ENCODE measurements at regions not wholly inside any gene's neighbourhood (a gene's known extent, or its start where the extent isn't known, plus 50 kb on each side); places are given as distances from the start of the nearest gene placed in this dataset.

DNA sequence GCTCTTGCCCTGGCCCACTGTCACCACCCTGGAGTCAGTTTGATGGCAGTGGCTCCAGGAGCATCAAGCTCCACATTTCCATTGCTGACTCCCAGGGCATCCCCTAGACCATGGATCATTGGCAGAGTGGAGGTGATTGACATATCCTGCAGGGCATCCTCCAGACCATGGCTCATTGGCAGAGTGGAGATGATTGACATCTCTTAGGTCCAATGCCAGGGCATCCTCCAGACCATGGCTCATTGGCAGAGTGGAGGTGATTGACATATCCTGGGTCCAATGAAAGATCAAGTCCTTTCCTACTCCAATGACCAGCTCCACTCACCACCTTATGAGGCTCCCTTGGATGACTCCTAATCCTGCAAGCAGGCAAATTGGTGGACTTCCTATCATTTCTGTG, 174.3 kb upstream of the NLRP1 start:
- H4K20me1 ChIP-seq (ENCODE audit: insufficient read depth, low read length) = no peaks in the 10 kb centered on the region
- peaks cover 19% of the 10 kb centered on the region for H3K27me3 ChIP-seq (ENCODE audit: insufficient read depth, low read length)
- no peaks in the 10 kb centered on the region for H3K36me3 ChIP-seq (ENCODE audit: insufficient read depth, low read length)
- DNase-seq (ENCODE audit: insufficient read length, low spot score, missing footprints) = no peak
- H2AFZ ChIP-seq (ENCODE audit: low read length) = no peak overlapping the region
- H3K4me3 ChIP-seq (ENCODE audit: insufficient read depth, low read length) = no peak overlapping the region
- H3K27ac ChIP-seq (ENCODE audit: low read depth, low read length) = no peak overlapping the region
- TF ChIP-seq, protein P1, sequence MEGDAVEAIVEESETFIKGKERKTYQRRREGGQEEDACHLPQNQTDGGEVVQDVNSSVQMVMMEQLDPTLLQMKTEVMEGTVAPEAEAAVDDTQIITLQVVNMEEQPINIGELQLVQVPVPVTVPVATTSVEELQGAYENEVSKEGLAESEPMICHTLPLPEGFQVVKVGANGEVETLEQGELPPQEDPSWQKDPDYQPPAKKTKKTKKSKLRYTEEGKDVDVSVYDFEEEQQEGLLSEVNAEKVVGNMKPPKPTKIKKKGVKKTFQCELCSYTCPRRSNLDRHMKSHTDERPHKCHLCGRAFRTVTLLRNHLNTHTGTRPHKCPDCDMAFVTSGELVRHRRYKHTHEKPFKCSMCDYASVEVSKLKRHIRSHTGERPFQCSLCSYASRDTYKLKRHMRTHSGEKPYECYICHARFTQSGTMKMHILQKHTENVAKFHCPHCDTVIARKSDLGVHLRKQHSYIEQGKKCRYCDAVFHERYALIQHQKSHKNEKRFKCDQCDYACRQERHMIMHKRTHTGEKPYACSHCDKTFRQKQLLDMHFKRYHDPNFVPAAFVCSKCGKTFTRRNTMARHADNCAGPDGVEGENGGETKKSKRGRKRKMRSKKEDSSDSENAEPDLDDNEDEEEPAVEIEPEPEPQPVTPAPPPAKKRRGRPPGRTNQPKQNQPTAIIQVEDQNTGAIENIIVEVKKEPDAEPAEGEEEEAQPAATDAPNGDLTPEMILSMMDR (IDR thresholded peaks at IDR 0.05; ENCODE audit: extremely low read depth, low read depth, low read length) = no peak
- H3K4me2 ChIP-seq (ENCODE audit: insufficient read depth, low read length) = no peak overlapping the region
- no peaks in the 10 kb centered on the region for H3K79me2 ChIP-seq (ENCODE audit: insufficient read depth, low read length)
- H3K4me1 ChIP-seq (ENCODE audit: insufficient read depth, low read length) = no peaks in the 10 kb centered on the region
- no peaks in the 10 kb centered on the region for H3K9me3 ChIP-seq (ENCODE audit: low read depth, low read length)

DNA sequence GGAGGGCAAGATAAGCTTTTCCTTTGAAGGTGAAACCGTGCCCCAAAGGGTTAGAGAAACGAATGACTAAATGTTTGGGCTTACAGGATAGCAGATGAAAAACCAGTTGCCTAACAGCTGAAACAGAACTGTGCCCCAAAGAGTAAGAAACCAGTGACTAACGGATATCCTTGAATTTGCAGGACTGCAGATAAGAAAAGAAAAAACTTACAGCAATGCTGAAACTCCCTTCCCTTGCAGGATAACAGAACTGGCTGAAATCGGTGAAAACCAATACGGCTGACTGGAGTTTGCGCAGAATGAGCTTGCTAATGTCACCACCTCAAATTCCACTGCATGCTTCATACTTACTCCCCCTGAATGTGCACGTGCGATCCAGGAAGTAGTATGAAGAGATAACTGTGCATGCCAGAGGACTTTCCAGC, 175.2 kb upstream of the NLRP1 start:
- no peak overlapping the region for H2AFZ ChIP-seq (ENCODE audit: low read length)
- H3K27me3 ChIP-seq (ENCODE audit: insufficient read depth, low read length) = peaks cover 28% of the 10 kb centered on the region
- H3K9me3 ChIP-seq (ENCODE audit: low read depth, low read length) = no peaks in the 10 kb centered on the region

DNA sequence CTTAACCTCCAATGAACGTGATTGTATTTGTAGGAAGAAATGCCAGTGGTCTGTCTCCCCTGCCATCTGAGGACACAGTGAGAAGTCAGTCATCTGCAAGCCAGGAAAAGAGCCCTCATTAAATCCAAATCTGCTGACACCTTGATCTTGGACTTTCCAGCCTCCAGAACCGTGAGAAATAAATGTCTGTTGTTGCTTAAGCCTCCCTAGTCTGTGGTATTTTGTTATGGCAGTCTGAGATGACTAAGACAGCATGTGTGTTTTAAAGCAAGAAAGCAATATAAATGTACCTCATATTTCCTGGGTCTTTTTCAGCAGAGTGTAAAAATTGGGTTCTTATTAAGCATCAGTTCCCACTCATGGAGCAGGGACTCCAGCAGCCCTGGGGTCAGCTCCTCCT, 177.9 kb upstream of the NLRP1 start:
- no peak overlapping the region for H3K4me3 ChIP-seq (ENCODE audit: insufficient read depth, low read length)
- no peak overlapping the region for H2AFZ ChIP-seq (ENCODE audit: low read length)
- TF ChIP-seq, protein P1 (IDR thresholded peaks at IDR 0.05; ENCODE audit: extremely low read depth, low read depth, low read length) = no peak
- H3K4me1 ChIP-seq (ENCODE audit: insufficient read depth, low read length) = no peaks in the 10 kb centered on the region
- no peaks in the 10 kb centered on the region for H3K79me2 ChIP-seq (ENCODE audit: insufficient read depth, low read length)
- no peak overlapping the region for H3K27ac ChIP-seq (ENCODE audit: low read depth, low read length)
- DNase-seq (ENCODE audit: insufficient read length, low spot score, missing footprints) = no peak
- H3K4me2 ChIP-seq (ENCODE audit: insufficient read depth, low read length) = no peak overlapping the region
- no peaks in the 10 kb centered on the region for H3K9me3 ChIP-seq (ENCODE audit: low read depth, low read length)
- H3K36me3 ChIP-seq (ENCODE audit: insufficient read depth, low read length) = no peaks in the 10 kb centered on the region
- no peaks in the 10 kb centered on the region for H4K20me1 ChIP-seq (ENCODE audit: insufficient read depth, low read length)
- peaks cover 40% of the 10 kb centered on the region for H3K27me3 ChIP-seq (ENCODE audit: insufficient read depth, low read length)

More for the DNA sequence above, 175.2 kb upstream of the NLRP1 start:
- DNase-seq (ENCODE audit: insufficient read length, low spot score, missing footprints) = no peak
- Histone ChIP-seq H3K36me3 (ENCODE audit: insufficient read depth, low read length) (no peaks in the 10 kb centered on the region), H4K20me1 (ENCODE audit: insufficient read depth, low read length) (no peaks in the 10 kb centered on the region), H3K4me2 (ENCODE audit: insufficient read depth, low read length) (no peak overlapping the region), H3K4me1 (ENCODE audit: insufficient read depth, low read length) (no peaks in the 10 kb centered on the region), H3K79me2 (ENCODE audit: insufficient read depth, low read length) (no peaks in the 10 kb centered on the region), H3K27ac (ENCODE audit: low read depth, low read length) (no peak overlapping the region), H3K4me3 (ENCODE audit: insufficient read depth, low read length) (no peak overlapping the region)
- TF ChIP-seq, protein P1 (IDR thresholded peaks at IDR 0.05; ENCODE audit: extremely low read depth, low read depth, low read length) = no peak

DNA sequence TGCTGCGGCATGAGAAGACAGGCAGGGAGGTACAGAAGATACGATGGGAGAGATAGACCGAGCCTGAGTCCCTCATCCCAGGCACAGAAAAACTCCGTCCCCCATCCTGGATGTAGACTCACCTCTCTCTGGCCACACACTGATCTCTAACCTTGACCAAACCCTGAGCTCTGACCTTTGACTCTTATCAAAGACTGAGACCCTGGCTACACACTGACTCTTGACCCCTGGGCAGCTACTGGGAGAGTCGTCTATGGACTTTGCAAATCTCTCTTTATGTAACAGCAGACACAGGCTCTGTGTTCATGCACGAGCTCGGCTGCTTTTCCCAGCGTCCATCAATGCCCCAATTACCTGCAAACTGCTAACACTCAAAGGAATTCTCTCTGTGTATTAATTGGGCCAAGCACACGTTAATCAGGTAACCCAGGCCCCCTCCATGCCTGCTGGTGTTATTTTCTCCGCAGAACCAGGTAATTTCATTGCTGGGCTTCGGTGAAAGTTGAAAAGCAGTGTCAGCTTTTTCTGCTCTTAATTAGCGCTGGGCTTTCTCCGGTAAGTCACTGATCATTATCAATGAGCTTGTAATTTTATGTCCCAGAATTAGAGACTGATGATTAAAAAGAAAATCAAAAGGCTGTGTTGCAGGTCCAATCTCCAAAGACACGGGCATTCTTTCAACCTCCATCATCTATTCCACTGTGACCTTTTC, 179.4 kb upstream of the NLRP1 start:
- Histone ChIP-seq H3K9me3 (ENCODE audit: low read depth, low read length) (no peaks in the 10 kb centered on the region), H3K27me3 (ENCODE audit: insufficient read depth, low read length) (peaks cover 47% of the 10 kb centered on the region), H2AFZ (ENCODE audit: low read length) (no peak overlapping the region), H3K36me3 (ENCODE audit: insufficient read depth, low read length) (no peaks in the 10 kb centered on the region), H4K20me1 (ENCODE audit: insufficient read depth, low read length) (no peaks in the 10 kb centered on the region), H3K4me2 (ENCODE audit: insufficient read depth, low read length) (no peak overlapping the region), H3K27ac (ENCODE audit: low read depth, low read length) (no peak overlapping the region), H3K4me1 (ENCODE audit: insufficient read depth, low read length) (no peaks in the 10 kb centered on the region), H3K79me2 (ENCODE audit: insufficient read depth, low read length) (no peaks in the 10 kb centered on the region), H3K4me3 (ENCODE audit: insufficient read depth, low read length) (no peak overlapping the region)
- no peak for DNase-seq (ENCODE audit: insufficient read length, low spot score, missing footprints)
- TF ChIP-seq, protein P1 (IDR thresholded peaks at IDR 0.05; ENCODE audit: extremely low read depth, low read depth, low read length) = no peak

Measured in osteoblast (primary cell).